ENCODE measurements at regions not wholly inside any gene's neighbourhood (a gene's known extent, or its start where the extent isn't known, plus 50 kb on each side); places are given as distances from the start of the nearest gene placed in this dataset.

DNA sequence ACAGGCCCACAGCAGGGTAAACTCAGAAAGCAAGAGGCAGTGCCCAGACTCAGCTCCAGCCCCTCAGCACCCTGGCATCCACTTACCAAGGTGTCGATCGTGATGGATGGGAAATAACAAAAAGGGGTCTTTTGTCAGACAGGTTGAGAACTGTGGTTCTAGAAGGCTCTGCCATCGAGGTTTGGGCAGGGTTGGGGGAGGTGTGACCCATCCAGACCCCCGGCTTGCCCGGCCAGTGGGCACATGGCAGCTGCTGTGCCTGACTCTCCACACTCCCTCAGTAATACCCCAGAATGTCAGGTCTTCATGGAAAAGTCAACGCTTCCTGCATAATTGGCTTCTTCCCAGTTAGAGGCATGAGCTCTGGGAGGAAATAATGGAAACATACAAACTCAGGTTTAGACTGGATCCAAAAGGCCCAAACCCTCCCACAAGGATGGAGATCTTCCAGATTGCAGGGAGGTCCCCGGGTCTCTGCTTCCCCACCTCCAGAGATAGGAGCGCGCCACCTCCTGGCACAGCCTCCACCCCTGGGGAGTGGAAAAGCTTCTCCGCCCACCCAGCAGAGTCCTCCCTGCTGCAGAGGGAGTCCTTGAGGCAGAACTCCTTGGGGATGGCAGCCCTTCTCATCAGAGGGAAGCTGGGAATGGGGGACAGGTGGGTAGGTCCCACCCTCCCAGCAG, 149.8 kb upstream of the IQSEC1 start:
- Histone ChIP-seq H3K14ac (ENCODE audit: low read length) (no peak overlapping the region), H2BK120ac (ENCODE audit: insufficient read depth, low read length, poor library complexity) (no peak overlapping the region), H3K4me3 (ENCODE audit: low read depth, low read length) (no peak overlapping the region), H3K27ac (ENCODE audit: low read depth, low read length) (no peak overlapping the region), H3K18ac (ENCODE audit: low read length) (no peak overlapping the region), H3K4ac (ENCODE audit: low read depth, low read length) (no peak overlapping the region), H3K4me1 (ENCODE audit: control insufficient read depth in 1 of 2, insufficient read depth in 2 of 2, low read length in 2 of 2) (peaks cover 7 to 8% of the 10 kb centered on the region in 2 experiments), H3K79me2 (ENCODE audit: control insufficient read depth, insufficient read depth, low read length, poor library complexity) (no peaks in the 10 kb centered on the region), H4K12ac (ENCODE audit: low read depth, low read length) (no peak overlapping the region), H2BK12ac (ENCODE audit: low read length) (no peak overlapping the region), H2AFZ (ENCODE audit: insufficient read depth, low read length, poor library complexity) (no peak overlapping the region), H3K4me2 (ENCODE audit: low read length) (no peak overlapping the region), H3K36me3 (ENCODE audit: control insufficient read depth in 1 of 2, insufficient read depth in 2 of 2, low read length in 2 of 2) (no peaks in the 10 kb centered on the region), H3K9ac (ENCODE audit: low read length) (no peak overlapping the region), H3K23ac (ENCODE audit: low read length) (no peak overlapping the region), H3K9me3 (ENCODE audit: insufficient read depth, low read depth, low read length) (no peaks in the 10 kb centered on the region), H4K8ac (ENCODE audit: low read depth, low read length) (no peak overlapping the region), H2AK5ac (ENCODE audit: low read length) (no peak overlapping the region), H2BK5ac (ENCODE audit: low read depth, low read length, poor library complexity) (no peak overlapping the region), H4K91ac (ENCODE audit: low read depth, low read length) (no peak overlapping the region), H3K79me1 (ENCODE audit: low read length) (no peaks in the 10 kb centered on the region), H3K27me3 (ENCODE audit: insufficient read depth, low read length) (no peaks in the 10 kb centered on the region)
- no CpG with 5 or more reads among the region's 10 CpGs for WGBS (ENCODE audit: extremely low coverage, insufficient coverage, insufficient read length)
- DNase-seq, result no peak

DNA sequence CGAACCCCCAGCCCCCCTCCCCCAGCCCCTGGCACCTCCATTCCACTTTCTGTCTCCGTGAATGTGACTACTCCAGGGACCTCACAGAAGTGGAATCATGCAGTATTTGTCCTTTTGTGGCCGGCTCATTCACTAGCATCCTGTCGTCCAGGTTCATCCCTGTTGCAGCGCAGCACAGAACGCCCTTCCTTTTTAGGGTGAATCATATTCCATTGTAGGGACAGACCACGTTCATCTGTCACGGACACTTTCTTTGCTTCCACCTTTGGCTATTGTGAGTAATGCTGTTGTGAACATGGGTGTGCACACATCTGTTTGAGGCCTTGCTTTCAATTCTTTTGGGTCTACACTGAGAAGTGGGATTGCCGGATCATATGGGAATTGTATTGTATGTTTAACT, 148.9 kb upstream of the IQSEC1 start:
- Histone ChIP-seq H3K4me3 (ENCODE audit: low read depth, low read length) (no peak overlapping the region), H3K4me2 (ENCODE audit: low read length) (no peak overlapping the region), H3K4me1 (ENCODE audit: control insufficient read depth in 1 of 2, insufficient read depth in 2 of 2, low read length in 2 of 2) (peaks cover 10 to 11% of the 10 kb centered on the region in 2 experiments), H2AK5ac (ENCODE audit: low read length) (no peak overlapping the region), H2BK5ac (ENCODE audit: low read depth, low read length, poor library complexity) (no peak overlapping the region), H3K27me3 (ENCODE audit: insufficient read depth, low read length) (no peaks in the 10 kb centered on the region), H3K9me3 (ENCODE audit: insufficient read depth, low read depth, low read length) (no peaks in the 10 kb centered on the region), H4K8ac (ENCODE audit: low read depth, low read length) (no peak overlapping the region), H3K4ac (ENCODE audit: low read depth, low read length) (no peak overlapping the region), H3K27ac (ENCODE audit: low read depth, low read length) (no peak overlapping the region), H4K12ac (ENCODE audit: low read depth, low read length) (no peak overlapping the region), H3K79me1 (ENCODE audit: low read length) (no peaks in the 10 kb centered on the region), H3K14ac (ENCODE audit: low read length) (no peak overlapping the region), H2AFZ (ENCODE audit: insufficient read depth, low read length, poor library complexity) (no peak overlapping the region), H3K18ac (ENCODE audit: low read length) (no peak overlapping the region), H3K79me2 (ENCODE audit: control insufficient read depth, insufficient read depth, low read length, poor library complexity) (no peaks in the 10 kb centered on the region), H3K36me3 (ENCODE audit: control insufficient read depth in 1 of 2, insufficient read depth in 2 of 2, low read length in 2 of 2) (no peaks in the 10 kb centered on the region), H2BK12ac (ENCODE audit: low read length) (no peak overlapping the region), H2BK120ac (ENCODE audit: insufficient read depth, low read length, poor library complexity) (no peak overlapping the region), H3K23ac (ENCODE audit: low read length) (no peak overlapping the region), H3K9ac (ENCODE audit: low read length) (no peak overlapping the region), H4K91ac (ENCODE audit: low read depth, low read length) (no peak overlapping the region)
- no CpG with 5 or more reads among the region's 9 CpGs for WGBS (ENCODE audit: extremely low coverage, insufficient coverage, insufficient read length)
- DNase-seq, result no peak

DNA sequence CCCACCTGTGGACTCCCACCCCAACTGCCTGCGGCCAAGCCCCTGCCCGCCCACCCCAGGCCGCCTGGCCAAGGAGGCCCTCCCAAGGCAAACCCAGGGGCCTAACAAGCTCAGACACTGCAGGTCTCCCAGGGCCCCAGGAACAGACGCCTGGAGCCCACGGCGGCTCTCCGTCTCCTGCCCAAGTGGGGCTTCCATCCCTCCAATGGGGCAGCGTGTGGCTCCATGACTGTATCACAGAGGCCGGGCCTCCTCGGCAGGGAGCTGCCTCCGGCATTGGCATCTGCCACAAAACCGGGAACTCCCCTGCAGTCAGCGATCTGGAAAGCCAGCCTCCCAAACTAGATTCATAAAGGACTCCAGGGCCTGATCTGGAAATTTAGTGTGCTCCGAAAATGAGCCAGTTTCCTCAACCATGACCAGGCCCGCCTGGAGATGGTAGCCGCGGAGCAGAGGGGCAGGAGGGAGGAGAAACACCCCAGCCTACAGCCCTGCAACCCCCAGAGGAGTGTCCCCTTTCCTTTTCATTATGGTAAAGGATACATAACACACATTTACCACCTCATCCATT, 148.3 kb upstream of the IQSEC1 start:
- Histone ChIP-seq H3K4me1 (ENCODE audit: control insufficient read depth in 1 of 2, insufficient read depth in 2 of 2, low read length in 2 of 2) (peaks cover 10 to 11% of the 10 kb centered on the region in 2 experiments), H2BK120ac (ENCODE audit: insufficient read depth, low read length, poor library complexity) (no peak overlapping the region), H3K27me3 (ENCODE audit: insufficient read depth, low read length) (no peaks in the 10 kb centered on the region), H2AFZ (ENCODE audit: insufficient read depth, low read length, poor library complexity) (no peak overlapping the region), H3K79me2 (ENCODE audit: control insufficient read depth, insufficient read depth, low read length, poor library complexity) (no peaks in the 10 kb centered on the region), H3K27ac (ENCODE audit: low read depth, low read length) (no peak overlapping the region), H3K4ac (ENCODE audit: low read depth, low read length) (no peak overlapping the region), H2BK12ac (ENCODE audit: low read length) (no peak overlapping the region), H3K23ac (ENCODE audit: low read length) (no peak overlapping the region), H3K36me3 (ENCODE audit: control insufficient read depth in 1 of 2, insufficient read depth in 2 of 2, low read length in 2 of 2) (no peaks in the 10 kb centered on the region), H3K14ac (ENCODE audit: low read length) (no peak overlapping the region), H4K8ac (ENCODE audit: low read depth, low read length) (no peak overlapping the region), H2BK5ac (ENCODE audit: low read depth, low read length, poor library complexity) (no peak overlapping the region), H3K9ac (ENCODE audit: low read length) (no peak overlapping the region), H3K4me2 (ENCODE audit: low read length) (no peak overlapping the region), H2AK5ac (ENCODE audit: low read length) (no peak overlapping the region), H4K91ac (ENCODE audit: low read depth, low read length) (no peak overlapping the region), H3K9me3 (ENCODE audit: insufficient read depth, low read depth, low read length) (no peaks in the 10 kb centered on the region), H4K12ac (ENCODE audit: low read depth, low read length) (no peak overlapping the region), H3K79me1 (ENCODE audit: low read length) (no peaks in the 10 kb centered on the region), H3K4me3 (ENCODE audit: low read depth, low read length) (no peak overlapping the region), H3K18ac (ENCODE audit: low read length) (no peak overlapping the region)
- no peak for DNase-seq
- no CpG with 5 or more reads among the region's 17 CpGs for WGBS (ENCODE audit: extremely low coverage, insufficient coverage, insufficient read length)

DNA sequence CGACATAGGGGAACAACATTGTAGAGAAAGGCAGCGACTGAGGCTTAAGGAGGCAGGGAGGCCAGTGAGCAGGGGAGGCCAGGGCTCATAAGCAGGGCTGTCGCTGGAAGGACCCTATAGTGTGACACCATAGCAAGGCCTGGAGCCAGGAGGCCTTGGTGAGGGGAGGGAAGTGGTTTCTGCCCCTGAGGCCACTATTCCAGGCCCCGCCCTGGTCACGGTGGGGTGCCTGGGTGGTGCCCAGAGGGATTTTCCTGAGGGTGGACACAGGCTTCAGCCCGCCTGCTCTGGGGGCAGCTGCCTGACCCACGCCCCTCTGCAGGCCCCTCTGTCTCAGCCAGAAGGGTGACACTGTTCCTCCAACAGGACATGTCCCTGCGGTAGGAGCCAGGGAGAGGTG, 147.8 kb upstream of the IQSEC1 start:
- Histone ChIP-seq H2AK5ac (ENCODE audit: low read length) (no peak overlapping the region), H3K79me1 (ENCODE audit: low read length) (no peaks in the 10 kb centered on the region), H3K4me1 (ENCODE audit: control insufficient read depth in 1 of 2, insufficient read depth in 2 of 2, low read length in 2 of 2) (peaks cover 10 to 11% of the 10 kb centered on the region in 2 experiments), H3K4me2 (ENCODE audit: low read length) (no peak overlapping the region), H3K9me3 (ENCODE audit: insufficient read depth, low read depth, low read length) (no peaks in the 10 kb centered on the region), H3K36me3 (ENCODE audit: control insufficient read depth in 1 of 2, insufficient read depth in 2 of 2, low read length in 2 of 2) (no peaks in the 10 kb centered on the region), H3K23ac (ENCODE audit: low read length) (no peak overlapping the region), H3K9ac (ENCODE audit: low read length) (no peak overlapping the region), H2BK120ac (ENCODE audit: insufficient read depth, low read length, poor library complexity) (no peak overlapping the region), H3K27me3 (ENCODE audit: insufficient read depth, low read length) (no peaks in the 10 kb centered on the region), H4K12ac (ENCODE audit: low read depth, low read length) (no peak overlapping the region), H2BK5ac (ENCODE audit: low read depth, low read length, poor library complexity) (no peak overlapping the region), H3K79me2 (ENCODE audit: control insufficient read depth, insufficient read depth, low read length, poor library complexity) (no peaks in the 10 kb centered on the region), H2AFZ (ENCODE audit: insufficient read depth, low read length, poor library complexity) (no peak overlapping the region), H3K18ac (ENCODE audit: low read length) (no peak overlapping the region), H3K4me3 (ENCODE audit: low read depth, low read length) (no peak overlapping the region), H3K4ac (ENCODE audit: low read depth, low read length) (no peak overlapping the region), H3K27ac (ENCODE audit: low read depth, low read length) (no peak overlapping the region), H4K8ac (ENCODE audit: low read depth, low read length) (no peak overlapping the region), H2BK12ac (ENCODE audit: low read length) (no peak overlapping the region), H4K91ac (ENCODE audit: low read depth, low read length) (no peak overlapping the region), H3K14ac (ENCODE audit: low read length) (no peak overlapping the region)
- no peak for DNase-seq
- WGBS (ENCODE audit: extremely low coverage, insufficient coverage, insufficient read length), result no CpG with 5 or more reads among the region's 8 CpGs
